ENCODE measurements at regions not wholly inside any gene's neighbourhood (a gene's known extent, or its start where the extent isn't known, plus 50 kb on each side); places are given as distances from the start of the nearest gene placed in this dataset.
"Not testable (repeated sequence)": the region's sequence is repeated elsewhere in the genome, so short reads cannot be mapped to it uniquely, and the experiment has no call there.

DNA sequence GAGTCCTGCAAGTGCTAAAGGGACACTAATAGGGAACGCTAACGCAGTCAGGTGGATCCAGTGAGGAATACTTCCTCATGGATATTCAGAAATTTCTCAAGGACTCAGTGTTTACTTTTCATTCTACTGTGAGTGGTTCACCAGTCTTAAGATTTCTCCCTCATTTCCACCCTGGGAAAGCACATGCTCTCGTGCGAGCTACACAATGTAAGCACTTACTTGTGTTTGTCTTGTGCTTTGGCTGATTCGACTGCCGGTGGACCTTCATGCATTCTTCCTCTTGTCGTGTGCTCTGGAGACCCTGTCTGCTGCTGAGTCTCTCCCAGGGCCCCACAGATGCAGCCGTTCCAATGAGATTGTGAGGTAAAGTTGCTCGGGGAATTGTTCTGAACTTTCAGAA lies 180.1 kb downstream of the NUFIP1 start:
- DNase-seq: no peak

GRCh38 chr13:44808185-44808584 lies 181.1 kb downstream of the NUFIP1 start:
- DNase-seq: no peak

- DNase-seq: no peak
Observed at GRCh38 chr13:44807449-44808034, 181.7 kb downstream of the NUFIP1 start.

DNA sequence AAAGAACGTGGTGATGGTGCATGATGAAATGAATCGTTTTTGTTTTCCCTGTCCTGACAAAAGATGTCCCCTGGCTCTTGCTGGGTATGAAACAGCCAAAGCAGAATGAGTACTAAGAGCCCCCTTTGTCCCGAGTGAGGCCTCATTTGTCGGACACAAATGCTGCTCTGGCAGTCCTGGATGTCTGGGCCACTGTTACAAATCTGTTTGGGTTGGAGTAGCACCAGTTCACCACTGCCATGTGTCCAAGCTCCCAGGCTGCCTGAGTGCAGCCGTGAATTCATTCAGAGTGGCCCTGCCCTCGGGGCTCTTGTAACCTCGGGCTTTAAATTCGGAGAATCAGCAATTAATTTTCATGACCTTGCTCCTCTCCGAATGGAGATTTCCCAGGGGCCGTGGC lies 182.4 kb downstream of the NUFIP1 start:
- no peak for DNase-seq

GRCh38 chr13:44805585-44805984 lies 183.7 kb downstream of the NUFIP1 start:
- DNase-seq: no peak

GRCh38 chr13:44803390-44803789 lies 185.9 kb downstream of the NUFIP1 start:
- DNase-seq: no peak

- DNase-seq: no peak
Observed at GRCh38 chr13:44802491-44802890, 186.8 kb downstream of the NUFIP1 start.

DNA sequence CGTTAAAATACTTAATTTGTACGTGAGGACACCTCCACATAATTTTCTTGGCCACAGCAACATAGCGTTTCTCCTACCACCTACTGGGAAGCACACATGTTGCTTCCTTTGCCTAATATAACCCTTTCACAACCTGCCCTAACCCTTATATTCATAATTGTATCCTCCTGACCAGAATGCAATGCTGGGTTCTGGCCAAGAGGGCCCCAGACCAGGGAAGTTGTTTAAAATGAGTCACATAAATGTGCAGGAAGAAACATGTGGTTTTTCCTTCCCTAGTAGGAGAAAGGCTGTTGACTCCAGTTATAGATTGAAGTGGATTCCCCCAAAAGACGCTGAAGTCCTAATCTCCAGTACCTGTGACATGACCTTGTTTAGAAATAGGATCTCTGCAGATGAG lies 187.3 kb downstream of the NUFIP1 start:
- no peak for DNase-seq

- DNase-seq: no peak
Observed at GRCh38 chr13:44800626-44801025, 188.6 kb downstream of the NUFIP1 start.

GRCh38 chr13:44797685-44798084 lies 191.6 kb downstream of the NUFIP1 start:
- no peak for DNase-seq

GRCh38 chr13:44796597-44797490 lies 192.4 kb downstream of the NUFIP1 start:
- DNase-seq: no peak

- not testable (repeated sequence) for DNase-seq
Observed at GRCh38 chr13:44796039-44796438, 193.2 kb downstream of the NUFIP1 start.

DNA sequence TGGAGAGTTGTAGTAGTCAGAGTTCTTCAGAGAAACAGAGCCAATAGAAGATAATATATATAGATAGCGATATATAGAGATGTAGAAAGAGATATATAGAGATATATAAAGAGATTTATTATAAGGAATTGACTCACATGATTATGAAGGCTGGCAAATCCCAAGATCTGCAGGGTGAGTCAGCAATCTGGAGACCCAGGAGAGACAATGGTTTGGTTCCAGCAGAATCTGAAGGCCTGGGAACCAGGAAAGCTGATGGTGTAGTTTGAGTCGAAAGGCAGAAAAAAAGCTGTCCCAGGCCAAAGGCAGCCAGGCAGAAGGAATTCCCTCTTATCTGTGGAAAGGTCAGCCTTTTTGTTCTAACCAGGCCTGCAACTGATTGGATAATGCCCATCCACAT lies 194.1 kb downstream of the NUFIP1 start:
- DNase-seq: no peak

DNA sequence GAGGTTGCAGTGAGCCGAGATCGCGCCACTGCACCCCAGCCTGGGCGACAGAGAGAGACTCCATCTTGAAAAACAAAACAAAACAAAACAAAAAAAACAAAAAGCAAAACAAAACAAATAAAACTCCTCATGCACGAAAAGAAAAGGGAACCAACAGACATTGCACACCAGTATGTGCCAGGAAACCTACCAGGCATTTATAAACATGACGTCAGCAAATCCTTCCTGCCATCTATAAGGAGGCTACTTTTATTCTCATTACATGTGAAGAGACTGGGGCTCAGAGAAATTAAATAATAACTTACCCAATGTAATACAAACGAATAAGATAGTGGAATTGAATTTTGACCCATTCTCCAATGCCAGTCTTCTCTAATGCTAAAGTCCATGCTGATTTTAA lies 197.2 kb downstream of the NUFIP1 start:
- no peak for DNase-seq

GRCh38 chr13:44790289-44790688 lies 199.0 kb downstream of the NUFIP1 start:
- no peak for DNase-seq

GRCh38 chr13:44787617-44788016 lies 201.7 kb downstream of the NUFIP1 start:
- no peak for DNase-seq

GRCh38 chr13:44786756-44787155 lies 202.5 kb downstream of the NUFIP1 start:
- no peak for DNase-seq

GRCh38 chr13:44785401-44785800 lies 203.9 kb downstream of the NUFIP1 start:
- DNase-seq: no peak

GRCh38 chr13:44784708-44785080 lies 204.6 kb downstream of the NUFIP1 start:
- DNase-seq: no peak

- DNase-seq: no peak
Observed at GRCh38 chr13:44783994-44784707, 205.1 kb downstream of the NUFIP1 start.

GRCh38 chr13:44780591-44781280 lies 204.6 kb upstream of the TSC22D1 start:
- no peak for DNase-seq

GRCh38 chr13:44778761-44779484 lies 202.8 kb upstream of the TSC22D1 start:
- no peak for DNase-seq

DNA sequence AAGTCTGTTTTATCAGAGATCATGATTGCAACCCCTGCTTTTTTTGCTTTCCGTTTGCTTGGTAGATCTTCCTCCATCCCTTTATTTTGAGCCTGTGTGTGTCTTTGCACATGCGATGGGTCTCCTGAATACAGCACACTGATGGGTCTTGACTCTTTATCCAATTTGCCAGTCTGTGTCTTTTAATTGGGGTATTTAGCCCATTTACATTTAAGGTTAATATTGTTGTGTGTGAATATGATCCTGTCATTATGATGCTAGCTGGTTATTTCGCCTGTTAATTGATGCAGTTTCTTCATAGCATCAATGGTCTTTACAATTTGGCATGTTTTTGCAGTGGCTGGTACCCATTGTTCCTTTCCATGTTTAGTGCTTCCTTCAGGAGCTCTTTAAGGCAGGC lies 199.2 kb upstream of the TSC22D1 start:
- DNase-seq: not testable (repeated sequence)
